GM21576 (cell line): ENCODE measurements at regions not wholly inside any gene's neighbourhood (a gene's known extent, or its start where the extent isn't known, plus 50 kb on each side); places are given as distances from the start of the nearest gene placed in this dataset.

Source experiments
- ATAC-seq: cut with Tn5 transposase; IDR thresholded peaks from one replicate; pipeline ENCODE4 v1.9.1; 2021; ENCODE audit warnings: mild to moderate bottlenecking, moderate library complexity; ENCODE audit not compliant: unreplicated experiment

DNA sequence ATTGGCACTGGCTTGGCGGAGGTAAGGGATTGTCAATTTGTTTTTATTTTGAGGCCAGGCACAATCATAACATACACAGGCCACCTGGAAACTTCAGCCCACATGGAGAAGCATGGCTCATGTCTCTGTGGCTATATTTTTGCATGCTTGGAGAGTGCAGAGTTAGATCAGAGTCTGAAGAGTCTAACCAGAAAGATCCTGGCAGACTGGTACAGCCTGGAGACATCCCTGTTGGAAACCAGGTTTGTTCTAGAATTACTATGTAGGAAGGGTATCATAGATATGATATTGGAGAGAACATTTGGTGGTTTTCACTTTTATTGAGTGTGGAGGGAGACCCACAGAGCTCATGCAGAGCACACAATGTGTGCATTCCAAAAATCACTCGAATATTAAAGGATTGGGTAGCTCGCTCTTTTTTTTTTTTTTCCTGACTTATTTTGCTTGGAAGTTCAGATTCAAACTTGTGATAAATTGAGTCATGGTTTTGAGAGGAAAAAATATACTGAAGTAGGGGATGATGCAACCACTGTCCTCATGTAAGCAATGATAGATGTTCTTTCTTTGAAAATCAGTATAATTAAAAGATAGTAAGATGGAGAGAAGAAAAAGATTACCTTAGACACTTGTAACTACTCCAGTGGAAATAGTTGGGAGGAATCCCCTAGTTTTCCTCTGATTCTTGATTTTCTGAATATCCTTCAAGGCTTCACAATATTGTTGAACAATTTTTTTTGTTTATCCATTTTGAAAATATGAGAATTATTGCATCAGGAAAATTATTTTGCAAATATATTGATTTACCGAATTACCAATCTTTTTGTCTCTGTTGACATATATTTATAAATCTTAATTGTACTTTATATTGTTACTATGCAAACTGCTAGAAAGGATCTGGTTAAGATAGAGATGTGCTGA lies 185.7 kb upstream of the ZEB2 start:
- no peak for ATAC-seq

DNA sequence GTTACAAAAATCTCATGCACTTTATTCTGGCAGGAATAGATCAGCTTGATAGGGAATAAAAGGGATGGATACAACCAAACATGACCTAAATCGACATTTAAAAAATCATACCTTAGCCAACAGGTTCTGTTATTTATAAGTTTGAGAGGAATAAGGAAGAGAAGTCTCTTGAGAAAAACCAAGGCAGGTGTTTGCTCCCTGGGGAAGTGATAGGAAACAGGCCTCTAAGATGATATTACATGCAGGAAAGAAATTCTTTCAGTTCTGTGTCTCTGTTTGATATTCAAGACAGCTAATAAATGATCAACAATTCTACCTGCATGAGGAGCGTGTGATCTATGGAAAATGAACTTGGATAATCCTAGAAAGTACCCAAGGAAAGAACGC lies 184.8 kb upstream of the ZEB2 start:
- no peak for ATAC-seq

DNA sequence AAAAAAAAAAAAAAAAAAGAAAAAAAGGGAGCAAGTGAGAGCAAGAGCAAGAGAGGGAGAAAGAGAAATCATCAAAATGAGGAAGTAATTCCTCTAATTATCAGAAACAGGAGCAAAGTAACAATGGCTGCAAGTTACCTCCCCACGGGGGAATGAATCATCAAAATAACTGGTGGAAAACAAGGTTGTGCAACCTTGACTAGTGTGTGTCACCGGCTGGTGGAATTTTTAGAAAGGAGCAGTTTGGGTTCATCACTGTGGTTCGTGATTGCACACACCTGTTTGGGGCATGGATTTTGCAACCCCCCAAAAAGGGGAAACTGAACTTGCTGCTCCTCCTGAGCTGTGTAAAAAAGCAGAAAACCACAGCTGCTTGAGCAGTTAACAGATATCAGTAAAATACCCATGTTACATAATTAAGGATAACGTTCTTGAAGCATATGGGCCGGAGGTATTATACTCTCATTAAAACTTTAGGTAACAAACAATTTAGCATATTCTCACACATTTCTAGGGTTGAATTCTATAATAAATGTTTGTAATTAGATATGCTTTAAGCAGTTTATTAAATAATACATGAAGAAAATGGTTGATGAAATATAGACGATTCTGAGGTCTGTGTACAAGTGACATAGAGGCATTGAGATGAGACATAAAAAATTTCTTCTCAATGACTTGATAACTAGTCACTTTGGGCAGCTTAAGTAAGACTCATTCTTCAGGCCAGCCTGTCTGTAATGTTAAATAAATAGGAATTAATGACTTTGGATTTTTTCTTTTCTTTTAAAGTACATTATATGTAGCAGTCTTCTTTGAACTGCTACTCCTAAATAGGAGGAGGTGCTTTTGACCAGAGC lies 184.2 kb upstream of the ZEB2 start:
- ATAC-seq: no peak

DNA sequence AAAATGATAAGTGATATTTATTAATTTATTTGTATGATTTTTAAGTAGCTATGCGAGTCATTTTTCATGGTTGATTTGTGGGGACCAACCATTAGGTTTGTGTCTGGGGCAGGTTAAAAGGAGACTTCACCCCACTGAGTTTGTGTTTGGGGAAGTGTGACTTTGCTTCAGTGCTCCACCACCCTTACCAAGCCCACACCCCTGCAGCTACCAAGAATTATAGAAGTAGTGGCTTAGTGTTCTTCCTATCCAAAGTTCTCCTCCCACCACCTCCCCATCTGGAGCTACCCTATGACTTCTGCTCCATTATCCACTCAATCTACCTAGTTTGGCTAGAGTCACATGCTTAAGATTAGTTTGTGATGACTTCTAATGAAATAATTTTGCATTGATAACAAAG lies 182.1 kb upstream of the ZEB2 start:
- ATAC-seq: no peak

DNA sequence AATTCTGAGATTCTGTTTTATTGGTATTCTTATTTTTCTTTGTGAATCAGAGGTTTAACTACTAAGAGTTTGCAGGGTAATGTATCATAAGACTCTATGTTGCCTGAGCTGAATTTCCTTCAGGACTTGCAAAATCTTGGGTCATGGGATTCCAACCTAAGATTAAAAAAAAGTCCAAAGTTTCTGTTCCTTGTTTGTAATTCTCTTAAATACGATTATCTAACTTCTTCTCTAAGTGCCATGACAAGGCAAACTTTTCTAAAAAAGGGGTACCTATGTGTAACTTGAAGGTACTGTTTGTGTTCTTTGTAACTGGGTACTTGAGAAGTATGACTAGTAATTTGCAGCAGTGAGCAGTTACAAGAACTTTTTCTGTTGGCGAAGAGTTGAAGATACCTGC lies 181.3 kb upstream of the ZEB2 start:
- ATAC-seq: no peak

DNA sequence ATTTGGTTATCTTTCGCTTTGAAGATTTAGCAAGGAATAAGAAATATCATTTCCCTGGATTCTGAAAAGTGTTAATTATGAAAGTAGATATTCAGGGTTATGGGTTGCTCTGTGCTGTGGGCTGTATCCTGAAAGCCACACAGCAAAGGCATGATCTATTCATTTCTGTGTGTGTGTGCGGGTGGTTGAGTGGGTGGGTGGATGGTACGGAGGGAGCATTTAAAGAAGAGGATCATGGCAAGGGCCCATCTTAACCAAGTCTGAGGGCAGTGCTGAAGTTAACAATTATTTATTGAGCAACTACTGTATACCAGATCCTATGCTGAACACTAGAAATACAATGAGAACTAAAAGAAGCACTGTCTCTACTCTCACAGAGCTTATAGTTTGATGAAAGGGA lies 178.2 kb upstream of the ZEB2 start:
- no peak for ATAC-seq

DNA sequence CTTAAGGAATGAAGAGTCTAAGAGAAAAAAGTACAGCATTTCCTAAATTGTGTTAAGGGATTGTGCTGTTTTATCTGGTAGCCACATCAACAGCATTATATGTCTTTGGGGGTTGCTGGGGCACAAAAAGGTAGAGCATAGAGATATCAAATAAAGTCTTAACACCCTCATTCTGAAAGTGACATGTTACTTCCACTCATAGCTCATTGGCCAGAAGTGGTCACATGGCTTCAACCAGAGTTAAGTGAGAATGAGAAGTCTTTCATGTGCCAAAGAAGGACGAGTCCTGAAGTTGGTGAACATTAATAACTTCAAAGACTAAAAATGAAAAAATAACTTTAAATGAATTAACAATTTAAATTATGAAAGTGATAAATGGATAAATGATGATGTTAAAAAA lies 175.7 kb upstream of the ZEB2 start:
- no peak for ATAC-seq

DNA sequence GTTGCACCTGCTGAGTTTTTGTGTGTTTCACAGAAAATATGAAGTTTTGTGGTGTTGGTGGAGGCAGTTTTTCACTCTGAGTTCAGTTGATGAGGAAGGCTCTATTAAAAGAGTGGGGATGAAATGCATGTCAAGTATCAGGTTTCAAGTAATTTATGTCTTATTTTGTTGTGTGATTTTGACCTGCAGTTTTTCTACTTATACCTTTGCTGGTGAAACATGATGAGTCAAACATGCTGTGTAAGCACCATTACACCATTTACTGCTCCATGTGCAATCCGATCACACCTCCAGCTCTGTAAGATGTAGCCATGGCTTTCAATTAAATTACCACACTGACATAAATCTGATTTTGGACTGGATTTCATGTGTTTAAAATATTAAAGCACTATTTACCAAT lies 174.5 kb upstream of the ZEB2 start:
- ATAC-seq: no peak

DNA sequence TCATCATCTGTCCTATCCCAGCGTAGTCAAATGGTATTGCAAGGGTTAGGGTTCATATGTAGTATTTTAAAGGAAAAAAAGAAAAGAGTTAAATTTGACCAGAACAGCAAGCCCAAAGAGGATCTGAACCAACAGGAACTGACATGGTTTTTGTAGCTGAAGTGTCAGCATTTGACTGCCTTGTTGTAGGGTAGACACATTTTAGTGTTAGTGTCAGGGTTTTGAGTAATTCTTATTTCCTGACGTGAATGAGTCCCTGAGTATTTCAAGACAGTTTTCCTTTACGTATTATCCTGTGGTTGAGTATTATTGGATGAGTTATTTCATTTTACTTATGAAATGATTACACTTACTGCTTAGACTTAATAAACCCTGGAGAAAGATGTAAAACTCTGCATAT lies 173.3 kb upstream of the ZEB2 start:
- no peak for ATAC-seq

DNA sequence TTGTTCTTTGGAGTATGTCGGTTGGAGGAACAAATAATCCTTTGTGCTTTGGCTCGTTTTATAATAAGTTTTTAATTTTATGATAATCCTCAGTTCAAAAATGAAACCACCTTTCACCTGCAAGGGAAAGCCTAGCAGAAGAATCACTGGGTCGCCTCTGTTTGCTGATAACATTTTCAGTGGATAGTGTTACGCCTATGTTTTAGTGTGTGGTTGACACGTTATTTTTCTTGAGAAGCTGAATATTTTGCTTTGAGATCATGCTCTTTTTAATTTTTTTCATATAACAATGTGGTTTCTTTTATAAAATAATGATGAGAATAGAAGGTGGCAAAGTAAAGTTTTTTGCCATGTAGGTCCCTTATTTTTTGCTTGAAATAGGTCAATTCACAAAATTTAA lies 172.7 kb upstream of the ZEB2 start:
- no peak for ATAC-seq

DNA sequence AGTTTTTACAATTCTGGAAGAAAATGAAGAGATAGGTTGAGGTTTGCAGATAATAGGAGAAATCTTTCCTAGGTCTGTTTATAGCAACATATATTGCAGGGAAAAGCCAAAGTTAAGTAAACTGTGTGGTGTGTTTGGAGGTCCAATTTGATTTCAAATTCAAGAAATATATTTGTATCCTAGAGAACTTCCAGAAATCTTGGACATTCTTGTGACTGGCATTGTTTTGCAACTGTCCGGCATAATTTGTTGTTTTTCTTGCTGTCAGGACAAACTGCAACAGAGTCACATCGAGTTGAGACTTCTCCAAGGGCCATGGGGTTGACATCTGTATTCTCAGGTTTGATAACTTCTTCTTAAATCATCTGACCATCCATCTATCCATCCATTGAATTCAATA lies 170.9 kb upstream of the ZEB2 start:
- no peak for ATAC-seq

DNA sequence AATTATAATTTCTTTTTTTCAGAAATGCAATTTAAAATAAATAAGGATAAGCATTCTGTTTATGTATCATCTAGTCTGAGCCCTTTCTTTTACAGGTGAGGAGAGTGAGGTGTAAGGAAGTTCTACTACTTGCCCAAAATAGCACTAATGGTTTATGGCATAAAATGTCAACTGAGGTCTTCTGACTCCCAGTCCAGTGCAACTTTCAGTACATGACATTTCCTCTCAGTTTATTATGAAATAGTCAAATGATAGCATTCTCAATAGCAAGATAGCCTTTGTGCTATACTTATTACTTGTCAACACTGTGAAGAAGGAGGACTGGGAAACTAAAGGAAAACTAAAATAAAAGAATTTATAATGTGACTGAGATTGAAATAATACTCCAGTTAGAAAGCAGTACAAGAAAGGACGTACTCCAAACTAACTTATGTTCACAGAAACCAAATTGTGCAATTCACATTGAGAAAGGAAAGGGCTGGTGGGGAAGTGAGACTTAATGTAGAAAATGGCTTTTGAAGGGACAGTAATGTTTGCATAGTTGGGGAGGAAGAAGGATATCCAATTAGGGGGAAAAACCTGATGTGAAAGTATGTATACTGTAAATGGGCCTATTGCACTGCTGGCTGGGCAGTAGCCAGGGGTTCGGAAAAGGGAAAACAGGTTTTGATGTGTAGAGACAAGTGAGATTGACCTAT lies 166.7 kb upstream of the ZEB2 start:
- no peak for ATAC-seq

DNA sequence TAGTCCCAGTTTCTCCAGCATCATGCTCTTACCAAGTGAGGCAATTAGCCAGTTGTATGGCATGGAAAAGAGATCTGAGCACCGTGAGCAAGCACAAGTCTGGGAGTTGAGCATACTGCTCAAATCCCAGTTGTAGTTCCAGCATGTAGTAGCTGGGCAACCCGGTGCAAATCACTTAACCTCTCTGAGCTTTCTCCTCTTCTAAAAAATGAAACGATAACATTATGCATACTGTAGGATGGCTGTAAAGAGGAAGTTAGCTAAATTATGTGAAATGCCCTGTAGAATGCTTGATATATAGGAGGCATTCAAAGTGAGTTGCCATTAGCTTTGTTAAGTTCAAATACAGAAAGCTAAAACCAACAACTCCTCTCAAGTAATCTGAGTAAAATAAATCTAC lies 164.0 kb upstream of the ZEB2 start:
- ATAC-seq: no peak

DNA sequence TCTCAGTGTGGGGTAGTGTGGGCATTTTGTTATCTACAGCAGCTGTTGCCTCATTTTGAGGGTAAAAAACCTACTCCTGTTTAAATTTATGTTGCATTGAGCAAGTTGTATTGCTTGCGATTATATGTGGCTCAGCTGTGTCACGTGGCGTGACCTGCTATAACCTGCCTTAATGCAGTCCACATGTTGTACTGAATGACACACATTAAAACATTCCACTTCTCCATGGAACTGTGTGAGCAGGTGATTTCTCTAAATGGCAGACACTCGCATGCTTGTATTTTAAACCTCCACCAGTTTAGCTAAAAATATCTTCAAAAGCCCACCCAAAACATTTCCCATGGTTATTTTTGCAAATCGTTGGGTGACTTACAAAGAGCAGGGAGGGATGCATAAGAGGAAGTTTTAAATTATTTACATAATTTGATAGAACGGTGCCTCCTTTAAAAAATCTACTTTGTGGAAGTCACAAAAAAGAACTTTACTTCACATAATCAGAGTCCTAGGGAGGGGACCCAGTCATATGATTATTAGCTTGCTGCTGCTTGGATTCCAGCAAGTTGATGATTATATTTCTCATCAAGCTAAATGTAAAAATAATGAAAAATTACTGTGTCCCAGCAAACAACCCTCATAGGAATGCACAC lies 163.3 kb upstream of the ZEB2 start:
- ATAC-seq: no peak

DNA sequence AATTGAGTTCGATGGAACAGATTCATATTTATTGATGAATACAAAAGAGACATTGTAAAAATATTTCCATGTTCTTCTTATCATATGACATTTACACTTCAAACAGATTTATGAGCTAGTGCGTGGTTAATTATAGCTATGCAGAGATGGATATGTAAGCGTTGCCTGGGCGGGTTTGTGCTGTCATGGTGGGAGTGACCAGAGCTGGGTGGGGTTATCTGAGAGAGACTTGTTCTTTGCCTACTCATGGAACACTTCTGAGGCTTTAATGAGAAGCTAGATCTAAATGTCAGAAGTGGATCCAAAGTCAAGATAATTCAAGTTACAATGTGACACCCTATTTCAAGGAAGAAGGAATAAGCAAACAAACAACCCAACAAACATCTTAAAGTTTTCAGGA lies 162.3 kb upstream of the ZEB2 start:
- no peak for ATAC-seq

DNA sequence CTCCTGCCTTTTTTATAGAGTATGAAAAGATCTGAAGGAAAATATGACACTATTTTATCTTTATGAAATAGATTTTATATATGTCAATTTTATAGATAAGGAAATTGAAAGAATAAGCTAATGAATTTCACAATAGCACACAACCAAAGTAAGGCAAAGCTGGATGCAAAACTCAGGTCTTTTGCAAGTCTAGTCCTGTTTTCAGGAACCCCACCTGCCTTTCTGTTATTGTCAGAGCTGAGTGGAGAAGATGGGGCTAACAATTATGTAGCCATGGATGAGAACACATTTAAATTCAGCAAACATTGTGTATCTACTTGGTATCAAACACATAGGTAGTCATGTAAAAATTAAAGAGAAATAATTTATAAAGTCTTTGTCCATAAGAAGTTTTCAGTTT lies 161.5 kb upstream of the ZEB2 start:
- ATAC-seq: no peak

DNA sequence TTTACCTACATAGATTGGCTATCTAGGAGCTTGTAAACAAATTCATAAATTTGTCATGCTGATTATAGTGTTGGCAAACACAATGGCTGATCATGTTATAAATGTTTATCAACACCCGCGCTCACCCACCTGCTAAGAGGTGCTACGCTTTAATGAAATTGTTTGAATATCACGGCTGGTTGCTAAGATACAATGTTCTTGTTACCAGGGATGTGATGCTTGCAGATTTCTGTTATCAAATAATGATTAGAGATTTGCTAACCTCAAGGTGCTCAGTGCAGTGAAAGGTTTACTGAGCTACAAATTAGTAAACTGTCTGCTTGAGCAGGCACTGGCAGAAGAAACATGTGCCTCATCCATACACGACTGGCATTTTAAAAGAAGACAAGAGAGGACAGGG lies 160.0 kb upstream of the ZEB2 start:
- no peak for ATAC-seq

DNA sequence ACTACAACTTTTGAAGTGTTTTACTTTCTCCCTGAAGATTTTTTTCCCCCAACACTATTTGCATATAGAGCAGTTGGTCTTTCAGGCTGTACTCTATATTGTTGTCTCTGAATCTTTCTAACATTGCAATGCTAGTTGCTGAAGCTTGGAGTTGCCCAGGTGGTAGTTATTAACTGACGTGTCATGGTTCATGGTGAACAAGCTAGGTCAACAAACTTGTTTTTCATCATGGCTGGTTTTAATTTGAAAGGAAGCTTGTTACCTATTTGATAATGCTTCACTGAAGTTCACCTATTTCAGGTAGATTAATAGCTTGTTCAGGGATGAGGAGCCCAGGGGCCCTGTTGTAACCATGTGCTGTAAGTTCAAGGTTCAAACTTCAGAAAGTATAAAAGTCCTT lies 158.8 kb upstream of the ZEB2 start:
- no peak for ATAC-seq

DNA sequence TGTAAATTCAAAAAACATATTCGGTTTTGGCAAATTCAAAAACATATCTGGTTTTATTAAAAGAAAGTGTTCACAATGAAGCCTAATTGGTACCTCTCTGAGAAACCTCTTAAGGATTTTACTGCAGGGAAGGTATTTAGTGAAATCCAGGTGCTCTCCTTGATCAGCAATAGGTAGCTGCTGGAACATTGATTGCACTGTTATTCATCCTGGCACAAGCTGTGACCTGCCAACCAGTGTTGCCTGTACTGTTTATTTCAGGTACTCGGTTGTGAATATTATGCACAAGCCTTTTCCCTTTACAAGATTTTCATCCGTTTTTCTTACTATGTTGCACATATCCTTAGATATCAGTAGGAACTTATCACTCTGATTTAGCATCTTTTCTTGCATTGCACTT lies 155.8 kb upstream of the ZEB2 start:
- no peak for ATAC-seq

DNA sequence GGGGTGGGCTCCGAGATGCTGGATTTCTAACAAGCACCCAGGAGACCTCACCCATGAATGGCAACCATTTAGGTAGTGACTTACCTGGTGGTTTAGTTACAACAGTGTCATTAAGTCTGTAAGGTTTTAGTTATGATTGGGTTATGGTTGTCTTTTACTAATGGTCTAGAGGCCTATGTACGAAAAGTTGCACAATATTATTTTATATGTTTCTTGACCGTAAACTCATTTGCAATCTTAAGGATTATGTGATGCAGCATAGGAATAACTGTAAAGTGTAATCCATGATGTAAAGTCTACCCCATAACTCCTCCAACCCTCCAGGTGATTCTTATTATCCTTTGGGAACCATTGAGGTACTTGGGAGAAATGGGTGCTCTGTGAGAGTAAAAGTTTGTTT lies 155.4 kb upstream of the ZEB2 start:
- ATAC-seq: no peak

DNA sequence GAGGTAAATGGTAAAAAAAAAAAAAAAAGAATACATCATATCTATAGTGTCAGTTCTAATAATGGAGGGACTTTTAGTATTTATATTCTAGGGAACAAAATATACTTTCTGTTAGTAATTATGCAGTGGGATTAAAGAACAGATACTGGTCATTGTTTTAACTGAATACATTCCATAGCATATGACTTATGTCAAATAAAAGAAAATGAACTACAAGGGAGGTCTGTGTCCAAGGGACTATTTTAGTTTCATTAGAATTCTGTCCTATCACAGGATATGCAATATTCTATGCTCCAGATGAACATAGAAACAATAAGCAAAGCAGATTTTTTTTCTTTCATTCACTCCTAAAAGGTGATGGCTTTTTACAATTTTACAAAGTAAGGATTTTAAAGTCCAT lies 154.2 kb upstream of the ZEB2 start:
- no peak for ATAC-seq
